Mesothelial cell of epicardium (in vitro differentiated cells): ENCODE measurements at regions not wholly inside any gene's neighbourhood (a gene's known extent, or its start where the extent isn't known, plus 50 kb on each side); places are given as distances from the start of the nearest gene placed in this dataset.

Experiments
- DNase-seq, 2 experiments: peaks; one replicate each; pipeline ENCODE4 v3.0.0; 2021; ENCODE audit warnings: low spot score in 2 of 2; ENCODE audit not compliant: unreplicated experiment in 2 of 2
- H3K27ac Mint-ChIP-seq: 2 replicates; pipeline ENCODE4 v1.8.0; 2021; ENCODE audit warnings: mixed read lengths
- H3K27me3 Mint-ChIP-seq: 2 replicates; pipeline ENCODE4 v1.8.0; 2021; ENCODE audit warnings: low read depth, mixed read lengths
- H3K36me3 Mint-ChIP-seq: 2 replicates; pipeline ENCODE4 v1.8.0; 2021; ENCODE audit warnings: mixed read lengths
- H3K4me1 Mint-ChIP-seq: 2 replicates; pipeline ENCODE4 v1.8.0; 2021; ENCODE audit warnings: mixed read lengths
- H3K4me3 Mint-ChIP-seq: 2 replicates; pipeline ENCODE4 v1.8.0; 2021; ENCODE audit warnings: mild to moderate bottlenecking, moderate library complexity, mixed read lengths
- H3K9me3 Mint-ChIP-seq: 2 replicates; pipeline ENCODE4 v1.8.0; 2021; ENCODE audit warnings: mixed read lengths
- CTCF ChIP-seq: fragments of 200-600 bp; sonication (generic); IDR thresholded peaks from one replicate; pipeline ENCODE4 v1.5.0; 2021; ENCODE audit warnings: antibody characterized with exemption; ENCODE audit not compliant: unreplicated experiment

GRCh38 chr1:39105841-39106765 lies 80.0 kb downstream of the NDUFS5 start:
- H3K27ac Mint-ChIP-seq = peak overlapping the region; percentile 97
- H3K27me3 Mint-ChIP-seq = no peaks in the 10 kb centered on the region
- H3K4me3 Mint-ChIP-seq = no peak overlapping the region

GRCh38 chr1:39106801-39107327 lies 80.7 kb downstream of the NDUFS5 start:
- Mint-ChIP-seq H3K36me3 (no peaks in the 10 kb centered on the region), H3K27me3 (no peaks in the 10 kb centered on the region), H3K4me3 (no peak overlapping the region), H3K27ac (no peak overlapping the region), H3K9me3 (no peaks in the 10 kb centered on the region), H3K4me1 (peaks cover 40% of the 10 kb centered on the region)
- no peak for DNase-seq
- no peak for TF ChIP-seq CTCF

More at GRCh38 chr1:39105841-39106765, 80.0 kb downstream of the NDUFS5 start:
- Mint-ChIP-seq H3K9me3 (no peaks in the 10 kb centered on the region), H3K4me1 (peaks cover 40% of the 10 kb centered on the region), H3K36me3 (no peaks in the 10 kb centered on the region)
- DNase-seq = peak in 1 of 2 experiments; percentile 63
- no peak for TF ChIP-seq CTCF

GRCh38 chr1:39107341-39108290 lies 81.5 kb downstream of the NDUFS5 start:
- no peak overlapping the region for H3K27ac Mint-ChIP-seq
- H3K4me3 Mint-ChIP-seq = no peak overlapping the region
- peaks cover 35% of the 10 kb centered on the region for H3K4me1 Mint-ChIP-seq
- no peaks in the 10 kb centered on the region for H3K36me3 Mint-ChIP-seq
- no peak for DNase-seq
- H3K9me3 Mint-ChIP-seq = no peaks in the 10 kb centered on the region
- H3K27me3 Mint-ChIP-seq = no peaks in the 10 kb centered on the region
- TF ChIP-seq CTCF = no peak

GRCh38 chr1:39109644-39110043 lies 83.5 kb downstream of the NDUFS5 start:
- DNase-seq = no peak
- H3K27ac Mint-ChIP-seq = no peak overlapping the region
- no peaks in the 10 kb centered on the region for H3K27me3 Mint-ChIP-seq
- no peaks in the 10 kb centered on the region for H3K36me3 Mint-ChIP-seq
- no peak overlapping the region for H3K4me3 Mint-ChIP-seq
- no peak for TF ChIP-seq CTCF
- no peaks in the 10 kb centered on the region for H3K9me3 Mint-ChIP-seq
- H3K4me1 Mint-ChIP-seq = peaks cover 15% of the 10 kb centered on the region

- Mint-ChIP-seq H3K27me3 (no peaks in the 10 kb centered on the region), H3K9me3 (no peaks in the 10 kb centered on the region), H3K27ac (peak overlapping the region; percentile 57), H3K4me1 (peaks cover 13% of the 10 kb centered on the region), H3K4me3 (no peak overlapping the region), H3K36me3 (no peaks in the 10 kb centered on the region)
- TF ChIP-seq CTCF = no peak
- DNase-seq = no peak
Observed at GRCh38 chr1:39110325-39110851, 84.2 kb downstream of the NDUFS5 start.
